Stimulated activated CD8-positive, alpha-beta memory T cell treated with anti-CD3 and anti-CD28 coated beads, Interleukin-15, amount 100 ng/mL, for 4 hours (primary cell): ENCODE measurements at regions not wholly inside any gene's neighbourhood (a gene's known extent, or its start where the extent isn't known, plus 50 kb on each side); places are given as distances from the start of the nearest gene placed in this dataset.
"Not testable (repeated sequence)": the region's sequence is repeated elsewhere in the genome, so short reads cannot be mapped to it uniquely, and the experiment has no call there.

Source experiments
- DNase-seq, 2 donors: peaks; one replicate each; pipeline ENCODE4 v3.0.0-alpha.2; 2020; ENCODE audit warnings: low read depth in 2 of 2

DNA sequence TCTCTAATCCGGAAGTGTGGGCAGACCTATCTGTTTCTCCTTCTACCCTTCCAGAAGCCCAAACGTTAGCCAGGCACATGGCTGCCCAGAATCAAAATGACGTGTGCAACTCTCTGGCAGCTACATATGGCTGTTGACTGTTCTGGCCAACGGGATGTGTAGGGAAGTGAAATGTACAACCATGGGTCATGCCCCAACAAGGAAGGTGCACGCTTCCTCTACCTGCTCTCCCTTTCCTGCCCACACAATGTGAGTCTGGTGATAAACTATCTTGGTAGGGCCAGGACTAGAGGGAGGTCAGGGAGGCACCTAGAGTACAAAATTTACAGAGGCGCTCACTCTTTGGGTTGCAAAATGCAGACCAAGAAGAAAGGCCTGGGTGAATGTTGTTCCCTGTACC is 495.9 kb upstream of the PROK2 start:
- no peak for DNase-seq

DNA sequence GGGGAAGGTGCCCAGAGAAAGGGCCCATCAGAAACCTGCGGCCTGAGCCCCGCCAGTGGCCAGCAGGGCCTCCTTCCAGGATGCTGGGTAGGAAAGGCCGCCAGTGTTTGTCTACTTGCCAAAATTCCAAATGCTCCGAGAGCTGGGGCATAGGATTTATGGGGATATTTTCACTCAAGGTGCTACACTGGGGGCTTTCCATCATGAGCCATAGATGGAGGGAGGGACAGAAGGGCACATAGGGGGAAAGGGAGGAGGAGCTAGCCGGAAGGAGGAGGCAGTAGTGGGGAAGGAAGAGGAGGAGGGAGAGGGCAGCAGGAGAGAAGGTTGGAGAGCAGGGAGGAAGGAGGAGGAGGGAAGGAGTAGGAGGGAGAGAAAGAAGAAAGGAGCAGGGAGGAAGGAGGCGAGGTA is 494.7 kb upstream of the PROK2 start:
- no peak for DNase-seq

DNA sequence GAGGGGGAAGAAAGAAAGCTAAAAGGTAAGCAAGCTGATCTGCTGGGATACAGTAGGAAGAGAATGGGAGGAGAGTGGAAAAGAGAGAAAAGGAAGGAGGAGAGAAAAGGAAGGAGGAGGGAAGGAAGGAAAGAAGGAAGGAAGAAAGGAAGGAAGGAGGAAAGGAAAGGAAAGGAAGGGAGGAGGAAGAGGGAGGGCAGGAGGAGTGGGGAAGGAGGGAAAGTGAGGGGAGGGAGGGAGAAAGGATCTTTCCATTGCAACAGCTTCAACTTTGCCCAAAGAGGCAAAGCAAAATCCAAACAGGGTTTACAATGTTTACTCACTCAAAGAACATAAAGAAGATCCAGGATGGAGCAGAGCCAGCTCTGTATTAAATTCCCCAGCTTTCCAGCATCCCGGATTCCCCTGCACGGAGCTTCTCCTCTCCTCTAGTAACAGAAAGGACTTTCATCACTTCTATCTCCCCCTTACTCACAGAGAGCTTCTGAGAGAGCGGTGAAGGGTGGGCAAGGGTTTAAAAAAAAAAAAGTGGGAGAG is 494.2 kb upstream of the PROK2 start:
- no peak for DNase-seq

- DNase-seq = no peak
Measured at GRCh38 chr3:72278349-72279067, 493.6 kb upstream of the PROK2 start.

- DNase-seq = no peak
Measured at GRCh38 chr3:72277710-72278109, 492.8 kb upstream of the PROK2 start.

DNA sequence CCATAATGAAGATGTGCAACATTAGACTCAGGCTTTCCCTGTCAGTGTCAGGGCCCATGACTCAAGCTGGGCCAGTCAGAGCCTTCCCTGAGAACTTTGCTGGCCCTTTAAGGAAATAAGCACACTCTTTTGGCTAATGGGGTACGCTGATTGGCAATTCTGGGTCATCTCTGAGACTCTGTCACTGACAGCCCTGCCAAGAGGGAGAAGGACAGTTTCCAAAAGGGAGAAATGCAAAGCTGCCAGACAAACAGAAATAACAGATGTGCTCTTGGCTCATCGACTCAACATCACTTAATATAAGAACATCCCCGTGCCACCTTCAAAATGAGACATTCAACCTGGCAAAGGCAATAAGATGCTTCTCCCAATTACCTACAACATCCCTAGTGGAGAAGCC is 491.9 kb upstream of the PROK2 start:
- DNase-seq = no peak

DNA sequence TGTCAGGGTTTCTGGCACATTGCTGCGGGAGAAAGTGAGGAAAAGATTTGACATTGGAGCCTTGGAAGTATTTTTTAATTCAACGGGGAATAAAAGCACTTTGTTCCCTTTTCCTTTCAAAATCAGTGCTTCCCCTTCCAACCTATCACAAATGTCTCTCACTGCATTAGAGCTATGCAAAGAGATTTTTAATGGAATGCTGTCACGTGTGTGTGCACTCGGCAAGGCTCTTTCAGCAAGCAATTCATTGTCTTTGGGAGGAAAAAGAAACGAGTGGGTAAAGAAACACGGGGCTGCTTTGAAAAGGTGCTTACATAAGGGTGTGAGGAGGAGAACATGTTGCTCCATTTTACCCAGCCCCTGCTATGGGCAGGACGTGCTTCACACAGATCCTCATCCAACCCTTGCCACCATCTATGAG is 490.4 kb upstream of the PROK2 start:
- no peak for DNase-seq

DNA sequence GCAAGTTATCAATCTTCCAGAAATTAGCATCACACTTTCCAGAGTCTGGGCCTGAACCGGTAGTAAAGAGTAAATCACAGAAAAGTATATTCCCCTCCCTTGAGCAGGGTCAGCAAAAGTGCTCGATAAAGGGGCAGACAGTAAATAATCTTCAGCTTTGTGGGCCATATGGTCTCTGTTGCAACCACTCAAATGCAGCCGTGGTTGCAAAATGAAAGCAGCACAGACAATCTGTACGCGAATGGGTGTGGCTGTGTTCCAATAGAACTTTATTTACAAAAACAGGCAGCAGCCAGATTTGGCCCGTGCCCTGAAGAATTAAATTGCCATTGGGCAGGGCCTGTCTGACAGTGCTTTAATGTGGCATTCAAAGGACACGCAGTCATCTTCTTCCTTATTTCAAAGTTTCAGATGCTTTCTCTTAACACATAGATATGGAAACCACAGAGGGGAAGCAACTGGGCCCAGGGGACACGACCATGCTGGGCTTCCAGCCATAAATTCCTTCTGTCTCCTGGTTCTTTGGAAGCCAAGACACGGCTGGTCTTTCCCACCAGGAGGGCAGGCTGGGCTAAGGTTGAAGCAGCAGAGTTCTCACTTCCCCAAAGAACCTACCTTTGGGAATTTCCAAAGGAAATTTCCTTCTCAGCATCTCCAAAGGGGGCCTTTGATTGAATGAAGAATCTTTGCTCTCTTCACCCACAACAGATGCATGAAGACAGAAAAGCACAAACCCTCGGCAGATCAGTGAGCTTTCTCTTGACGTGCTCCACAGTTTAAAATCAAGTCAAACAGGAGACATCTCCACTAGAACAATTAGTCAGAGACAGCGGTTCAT is 489.8 kb upstream of the PROK2 start:
- no peak for DNase-seq

DNA sequence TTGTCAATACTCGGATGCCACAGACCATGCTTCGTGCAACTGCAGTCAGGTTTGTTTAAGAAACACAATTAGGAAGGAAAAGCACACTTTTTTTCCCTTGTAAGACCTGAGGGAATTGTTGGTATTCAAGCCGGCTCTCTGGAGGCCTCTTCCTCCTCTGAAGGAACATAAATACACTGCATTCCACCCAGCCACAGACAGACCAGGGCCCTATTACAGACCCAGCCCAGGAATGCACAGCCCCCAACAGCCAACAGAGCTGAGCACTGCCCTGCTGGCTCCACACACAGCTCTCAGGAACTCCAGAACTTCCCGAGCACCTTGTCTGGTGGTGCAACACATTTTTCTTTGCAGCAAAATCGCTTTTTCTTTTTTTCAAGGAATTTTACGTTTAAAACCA is 488.7 kb upstream of the PROK2 start:
- DNase-seq = no peak

DNA sequence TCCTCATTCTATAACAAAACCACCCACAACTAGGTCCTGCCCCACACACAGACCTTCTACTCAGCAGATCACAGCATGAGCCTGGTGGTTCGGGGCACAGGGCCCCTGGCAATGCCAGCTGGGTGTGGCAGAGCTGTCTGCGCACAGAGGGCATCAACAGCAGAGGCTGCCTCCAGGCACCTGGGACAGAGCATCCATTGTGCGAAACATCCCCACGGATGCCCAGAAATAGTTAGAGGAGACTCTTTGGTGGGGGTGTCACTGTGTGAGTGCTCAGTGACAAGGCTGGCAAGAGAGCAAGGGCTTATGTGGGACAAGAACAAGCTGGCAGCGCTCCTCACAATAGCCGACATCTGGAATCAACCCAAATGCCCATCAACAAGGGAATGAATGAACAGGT is 487.4 kb upstream of the PROK2 start:
- no peak for DNase-seq

GRCh38 chr3:72271923-72272322 is 487.0 kb upstream of the PROK2 start:
- no peak for DNase-seq

GRCh38 chr3:72271216-72271615 is 486.3 kb upstream of the PROK2 start:
- DNase-seq = no peak

DNA sequence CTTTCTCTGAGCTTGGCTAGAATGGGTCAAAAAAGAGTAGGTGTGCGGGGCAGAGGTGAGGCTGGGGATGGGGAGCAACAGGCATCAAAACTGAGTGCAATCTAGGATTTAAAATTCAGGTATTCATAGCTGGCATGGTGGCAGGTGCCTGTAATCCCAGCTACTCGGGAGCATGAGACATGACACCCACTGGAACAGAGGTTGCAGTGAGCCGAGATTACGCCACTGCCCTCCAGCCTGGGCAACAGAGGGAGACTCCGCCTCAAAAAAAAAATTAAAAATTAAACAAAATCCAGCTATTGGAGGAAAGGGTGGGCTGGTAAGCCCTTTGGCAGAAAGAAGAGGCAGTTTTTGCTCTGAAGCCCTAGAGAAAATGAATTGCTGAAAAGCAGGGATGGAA is 485.8 kb upstream of the PROK2 start:
- no peak for DNase-seq

- no peak for DNase-seq
Measured at GRCh38 chr3:72270072-72270681, 485.2 kb upstream of the PROK2 start.

DNA sequence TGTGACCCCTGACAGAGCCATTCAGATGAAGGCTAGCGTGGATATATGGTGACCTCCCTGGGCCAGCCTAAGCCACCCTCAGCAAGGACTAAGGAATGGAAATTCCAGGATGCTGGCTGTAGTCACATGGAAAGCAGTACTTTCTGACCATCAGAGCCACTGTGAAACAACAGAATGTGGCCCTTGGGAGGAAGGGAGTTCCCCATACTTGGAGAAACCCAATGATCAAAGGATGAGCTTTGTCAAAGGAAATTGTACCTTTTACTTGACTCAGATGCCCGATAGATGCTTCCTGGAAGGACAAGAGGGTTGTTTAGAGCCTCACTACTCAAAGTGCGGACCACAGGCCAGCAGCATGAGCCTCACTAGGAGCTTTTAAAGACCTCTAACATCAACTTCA is 484.5 kb upstream of the PROK2 start:
- no peak for DNase-seq

DNA sequence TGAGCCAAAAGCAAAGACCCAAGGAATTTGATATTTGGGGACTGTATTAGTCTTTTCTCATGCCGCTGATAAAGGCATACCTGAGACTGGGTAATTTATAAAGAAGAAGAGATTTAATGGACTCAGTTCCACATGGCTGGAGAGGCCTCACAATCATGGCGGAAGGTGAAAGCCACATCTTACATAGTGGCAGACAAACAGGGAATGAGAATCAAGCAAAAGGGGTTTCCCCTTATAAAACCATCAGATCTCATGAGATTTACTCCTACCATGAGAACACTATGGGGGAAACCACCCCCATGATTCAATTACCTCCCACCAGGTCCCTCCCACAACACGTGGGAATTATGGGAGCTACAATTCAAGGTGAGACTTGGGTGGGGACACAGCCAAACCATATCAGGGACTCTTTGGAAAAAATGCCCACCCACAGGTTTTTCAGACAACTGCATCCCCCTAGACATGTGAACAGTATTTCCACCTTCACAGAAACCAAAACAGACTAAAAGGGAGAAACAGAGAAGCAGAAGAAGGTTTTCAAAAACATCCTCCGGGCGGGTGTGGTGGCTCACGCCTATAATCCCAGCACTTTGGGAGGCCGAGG is 482.1 kb upstream of the PROK2 start:
- DNase-seq = not testable (repeated sequence)

DNA sequence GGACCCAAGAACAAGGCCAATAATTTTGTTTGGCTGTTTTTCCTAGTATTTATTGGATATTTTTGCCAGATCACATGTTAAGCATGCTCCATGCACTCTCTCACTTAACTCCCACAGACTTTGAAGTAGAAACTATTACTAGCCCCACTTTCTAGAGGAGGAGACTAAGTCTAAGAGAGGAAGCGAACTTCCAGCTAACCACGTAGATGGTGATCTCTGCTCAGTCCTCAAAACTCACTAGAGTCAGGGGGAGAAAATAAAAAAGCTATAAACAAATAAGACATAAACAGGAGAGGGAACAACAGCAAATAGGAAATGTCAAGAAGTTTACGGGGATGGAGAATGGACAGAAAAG is 481.0 kb upstream of the PROK2 start:
- no peak for DNase-seq

- no peak for DNase-seq
Measured at GRCh38 chr3:72265256-72266015, 480.5 kb upstream of the PROK2 start.

GRCh38 chr3:72263223-72263990 is 478.5 kb upstream of the PROK2 start:
- no peak for DNase-seq

GRCh38 chr3:72262736-72263135 is 477.8 kb upstream of the PROK2 start:
- DNase-seq = no peak
